HG03159 (cell line): ENCODE measurements at regions not wholly inside any gene's neighbourhood (a gene's known extent, or its start where the extent isn't known, plus 50 kb on each side); places are given as distances from the start of the nearest gene placed in this dataset.
"Not testable (repeated sequence)": the region's sequence is repeated elsewhere in the genome, so short reads cannot be mapped to it uniquely, and the experiment has no call there.

ENCODE experiments used
- ATAC-seq: cut with Tn5 transposase; IDR thresholded peaks from one replicate; pipeline ENCODE4 v1.9.1; 2021; ENCODE audit warnings: mild to moderate bottlenecking, moderate library complexity; ENCODE audit not compliant: unreplicated experiment

GRCh38 chr10:30172091-30172490 lies 112.7 kb upstream of the JCAD start:
- no peak for ATAC-seq

GRCh38 chr10:30171601-30172000 lies 112.2 kb upstream of the JCAD start:
- ATAC-seq, result no peak

GRCh38 chr10:30170814-30171213 lies 111.4 kb upstream of the JCAD start:
- no peak for ATAC-seq

- no peak for ATAC-seq
These were observed 110.8 kb upstream of the JCAD start for GRCh38 chr10:30170146-30170545.

GRCh38 chr10:30169342-30169741 lies 110.0 kb upstream of the JCAD start:
- no peak for ATAC-seq

- no peak for ATAC-seq
These were observed 107.5 kb upstream of the JCAD start for GRCh38 chr10:30166929-30167328.

GRCh38 chr10:30163410-30163809 lies 104.0 kb upstream of the JCAD start:
- ATAC-seq, result not testable (repeated sequence)

- ATAC-seq, result not testable (repeated sequence)
These were observed 103.4 kb upstream of the JCAD start for GRCh38 chr10:30162796-30163195.

GRCh38 chr10:30160271-30160982 lies 101.0 kb upstream of the JCAD start:
- ATAC-seq, result no peak

GRCh38 chr10:30159614-30160013 lies 100.2 kb upstream of the JCAD start:
- ATAC-seq, result not testable (repeated sequence)

GRCh38 chr10:30158325-30158960 lies 99.1 kb upstream of the JCAD start:
- ATAC-seq, result no peak

GRCh38 chr10:30155401-30155800 lies 96.0 kb upstream of the JCAD start:
- no peak for ATAC-seq

GRCh38 chr10:30154561-30154960 lies 95.2 kb upstream of the JCAD start:
- no peak for ATAC-seq

GRCh38 chr10:30154126-30154525 lies 94.7 kb upstream of the JCAD start:
- no peak for ATAC-seq

GRCh38 chr10:30151581-30152389 lies 92.4 kb upstream of the JCAD start:
- ATAC-seq, result no peak

- no peak for ATAC-seq
These were observed 82.0 kb upstream of the JCAD start for GRCh38 chr10:30141423-30141822.

- no peak for ATAC-seq
These were observed 75.0 kb upstream of the JCAD start for GRCh38 chr10:30134171-30134945.

GRCh38 chr10:30133198-30133597 lies 73.8 kb upstream of the JCAD start:
- no peak for ATAC-seq

- not testable (repeated sequence) for ATAC-seq
These were observed 72.0 kb upstream of the JCAD start for GRCh38 chr10:30131369-30131768.

- ATAC-seq, result not testable (repeated sequence)
These were observed 69.9 kb upstream of the JCAD start for GRCh38 chr10:30129326-30129725.

GRCh38 chr10:30127120-30127541 lies 67.7 kb upstream of the JCAD start:
- no peak for ATAC-seq
